ENCODE measurements at regions not wholly inside any gene's neighbourhood (a gene's known extent, or its start where the extent isn't known, plus 50 kb on each side); places are given as distances from the start of the nearest gene placed in this dataset.
"Not testable (repeated sequence)": the region's sequence is repeated elsewhere in the genome, so short reads cannot be mapped to it uniquely, and the experiment has no call there.

- DNase-seq = not testable (repeated sequence)
These were observed 390.6 kb downstream of the PRIM2 start for GRCh38 chr6:57708061-57708460.

GRCh38 chr6:57722546-57722945 is 405.1 kb downstream of the PRIM2 start:
- not testable (repeated sequence) for DNase-seq

GRCh38 chr6:57723815-57724401 is 406.5 kb downstream of the PRIM2 start:
- not testable (repeated sequence) for DNase-seq

GRCh38 chr6:57729407-57729806 is 412.0 kb downstream of the PRIM2 start:
- not testable (repeated sequence) for DNase-seq

GRCh38 chr6:57730726-57731125 is 413.3 kb downstream of the PRIM2 start:
- not testable (repeated sequence) for DNase-seq

GRCh38 chr6:57747716-57748115 is 430.3 kb downstream of the PRIM2 start:
- DNase-seq = not testable (repeated sequence)

GRCh38 chr6:57759850-57760249 is 442.4 kb downstream of the PRIM2 start:
- not testable (repeated sequence) for DNase-seq

GRCh38 chr6:57792720-57793397 is 475.4 kb downstream of the PRIM2 start:
- not testable (repeated sequence) for DNase-seq

- not testable (repeated sequence) for DNase-seq
These were observed 475.9 kb downstream of the PRIM2 start for GRCh38 chr6:57793398-57793762.

GRCh38 chr6:57799703-57800479 is 482.5 kb downstream of the PRIM2 start:
- peak; percentile 23 for DNase-seq

- DNase-seq = peak; percentile 15
These were observed 491.2 kb downstream of the PRIM2 start for GRCh38 chr6:57808581-57808980.

GRCh38 chr6:57809454-57809853 is 492.0 kb downstream of the PRIM2 start:
- not testable (repeated sequence) for DNase-seq

- DNase-seq = peak; percentile 3
These were observed 496.0 kb downstream of the PRIM2 start for GRCh38 chr6:57813271-57814075.

- not testable (repeated sequence) for DNase-seq
These were observed 498.4 kb downstream of the PRIM2 start for GRCh38 chr6:57815826-57816225.

GRCh38 chr6:57821325-57821724 is 503.9 kb downstream of the PRIM2 start:
- DNase-seq = not testable (repeated sequence)

GRCh38 chr6:57822448-57822847 is 505.0 kb downstream of the PRIM2 start:
- not testable (repeated sequence) for DNase-seq

- DNase-seq = no peak
These were observed 505.5 kb downstream of the PRIM2 start for GRCh38 chr6:57822896-57823358.

GRCh38 chr6:57837622-57838209 is 520.3 kb downstream of the PRIM2 start:
- not testable (repeated sequence) for DNase-seq

- DNase-seq = not testable (repeated sequence)
These were observed 524.1 kb downstream of the PRIM2 start for GRCh38 chr6:57841551-57841950.

GRCh38 chr6:57853745-57854407 is 536.4 kb downstream of the PRIM2 start:
- peak; percentile 17 for DNase-seq
